K562 (cell line): ENCODE measurements at regions not wholly inside any gene's neighbourhood (a gene's known extent, or its start where the extent isn't known, plus 50 kb on each side); places are given as distances from the start of the nearest gene placed in this dataset.

Experiments
- ATAC-seq: fragments of 200-7000 bp; cut with Tn5 transposase; 3 replicates; pipeline ENCODE4 v1.9.1; 2020; ENCODE audit warnings: moderate library complexity
- BruUV-seq: library from RNA; stranded (reverse); fragments of 400-500 nt; replicated peaks from 2 replicates; lab custom pipeline; 2021; lab: Mats Ljungman, UMichigan
- CTCF ChIA-PET: fragments of 300-600 bp; formaldehyde crosslinking; extraction: SDS; loops from one replicate; lab custom pipeline; 2021; ENCODE audit warnings: low intra/inter-chr PET ratio; lab: Yijun Ruan, JAX
- POLR2A ChIA-PET: fragments of 300-600, 350-650 bp; sonication (Branson Sonifier 250); formaldehyde crosslinking; extraction: SDS; loops from one replicate; lab custom pipeline; 2021; ENCODE audit warnings: antibody characterized with exemption, inconsistent platforms; lab: Yijun Ruan, JAX
- DNase-seq, 4 experiments: peaks; one replicate each; pipeline versions ENCODE4 v3.0.0 to v3.0.0-alpha.2; 2011 to 2018; ENCODE audit warnings: low spot score in 3 of 4, mixed read lengths in 3 of 4; ENCODE audit errors: extremely low read depth in 1 of 4
- FAIRE-seq: peaks from 2 replicates; lab custom pipeline; 2011; peaks lifted over from hg19 to GRCh38; lab: Jason Lieb, UNC
- H2AFZ ChIP-seq: 2 replicates; pipeline ENCODE4 v1.6.0; 2011; ENCODE audit warnings: low read depth, low read length, control low read depth, inconsistent platforms
- H3K27ac ChIP-seq: fragments of 200-600 bp; 3 replicates; pipeline ENCODE4 v1.8.0; 2011; ENCODE audit warnings: low read depth, mild to moderate bottlenecking, control low read depth, inconsistent platforms, low read length, moderate library complexity, mixed read lengths; ENCODE audit errors: extremely low read depth
- H3K27me3 ChIP-seq, 2 experiments: fragments of 300-600 bp in 1 of 2; 2 replicates in 1 of 2; 3 replicates in 1 of 2; pipeline versions ENCODE4 v1.6.0 to v1.8.0; 2011; ENCODE audit warnings: inconsistent platforms in 2 of 2, low read length in 2 of 2, mild to moderate bottlenecking in 1 of 2, mixed read lengths in 1 of 2, moderate library complexity in 1 of 2; ENCODE audit not compliant: control insufficient read depth in 2 of 2, insufficient read depth in 2 of 2
- H3K36me3 ChIP-seq: fragments of 300-600 bp; 3 replicates; pipeline ENCODE4 v1.8.0; 2011; ENCODE audit warnings: mild to moderate bottlenecking, low read length, inconsistent platforms; ENCODE audit not compliant: control insufficient read depth, insufficient read depth
- H3K4me1 ChIP-seq, 2 experiments: fragments of 200-600 bp in 1 of 2; replicated peaks in 1 of 2; 2 replicates in 1 of 2; 3 replicates in 1 of 2; pipeline versions ENCODE4 v1.5.1 to v1.8.0; 2011; ENCODE audit warnings: inconsistent platforms in 2 of 2, low read length in 2 of 2, mild to moderate bottlenecking in 1 of 2, mixed read lengths in 1 of 2, moderate library complexity in 1 of 2; ENCODE audit not compliant: control insufficient read depth in 2 of 2, insufficient read depth in 2 of 2
- H3K4me2 ChIP-seq: 2 replicates; pipeline ENCODE4 v1.6.1; 2011; ENCODE audit warnings: low read length, control low read depth, inconsistent platforms, mixed read lengths; ENCODE audit not compliant: insufficient read depth
- H3K4me3 ChIP-seq: fragments of 200-600 bp; sonication (generic), shearing (Covaris generic); 2 replicates; pipeline ENCODE4 v1.5.1; 2016; ENCODE audit warnings: control low read depth, inconsistent platforms
- H3K79me2 ChIP-seq: fragments of 200-600 bp; 3 replicates; pipeline ENCODE4 v1.8.0; 2011; ENCODE audit warnings: low read length, inconsistent platforms; ENCODE audit not compliant: control insufficient read depth, insufficient read depth
- H3K9ac ChIP-seq, 2 experiments: 2 replicates each; pipeline versions ENCODE4 v1.6.0 to v1.6.1; 2011; ENCODE audit warnings: low read depth in 2 of 2, low read length in 2 of 2, control low read depth in 1 of 2, inconsistent platforms in 1 of 2, mild to moderate bottlenecking in 1 of 2, mixed read lengths in 1 of 2; ENCODE audit not compliant: insufficient read depth in 1 of 2
- H3K9me1 ChIP-seq: one replicate; pipeline ENCODE4 v1.6.0; 2011; ENCODE audit warnings: inconsistent platforms, mild to moderate bottlenecking, low read length, moderate library complexity; ENCODE audit not compliant: control insufficient read depth, insufficient read depth
- H3K9me3 ChIP-seq: replicated peaks from 2 replicates; pipeline ENCODE4 v1.5.1; 2011; ENCODE audit warnings: low read depth, low read length, inconsistent platforms; ENCODE audit not compliant: control insufficient read depth, insufficient read depth
- H4K20me1 ChIP-seq: replicated peaks from 2 replicates; pipeline ENCODE4 v1.6.1; 2011; ENCODE audit warnings: low read length, inconsistent platforms, mixed read lengths; ENCODE audit not compliant: control insufficient read depth, insufficient read depth
- ARID2 ChIP-seq: fragments of 450-650 bp; IDR thresholded peaks from 2 replicates; pipeline ENCODE4 v1.6.1; 2017; ENCODE audit warnings: antibody characterized with exemption, mild to moderate bottlenecking
- ETV5 ChIP-seq: sonication (generic); formaldehyde crosslinking; IDR thresholded peaks from 2 replicates; pipeline ENCODE4 v1.4.0; 2020; ENCODE audit warnings: low read depth, mild to moderate bottlenecking, missing genetic modification reagents
- HNRNPK ChIP-seq: fragments of 200-400 bp; formaldehyde crosslinking; IDR thresholded peaks from one replicate; pipeline ENCODE4 v1.6.1; 2018; ENCODE audit warnings: mild to moderate bottlenecking, low read depth, low read length; ENCODE audit not compliant: poor library complexity, severe bottlenecking
- KHSRP ChIP-seq: fragments of 450-650 bp; IDR thresholded peaks from 2 replicates; pipeline ENCODE4 v1.6.1; 2017
- NFIX ChIP-seq: fragments of 250-450 bp; sonication (Bioruptor Pico); IDR thresholded peaks from 2 replicates; pipeline ENCODE4 v1.4.0; 2020; ENCODE audit warnings: low read depth, mild to moderate bottlenecking, moderate library complexity
- POLR2H ChIP-seq: IDR thresholded peaks from 2 replicates; pipeline ENCODE4 v1.6.1; 2016; ENCODE audit warnings: missing genetic modification characterization, low read depth, mild to moderate bottlenecking, control low read depth, missing compliant biosample characterization, moderate library complexity
- RFX5 ChIP-seq: IDR thresholded peaks from 2 replicates; pipeline ENCODE4 v1.6.1; 2011; ENCODE audit warnings: low read depth, mild to moderate bottlenecking, improper control_type of control experiment, low read length
- SAP30 ChIP-seq: fragments of 200-600 bp; sonication (generic); IDR thresholded peaks from 2 replicates; pipeline ENCODE4 v1.6.1; 2012; ENCODE audit warnings: borderline replicate concordance, low read depth, mild to moderate bottlenecking, moderate library complexity, low read length, control low read depth, inconsistent platforms; ENCODE audit not compliant: insufficient read depth, poor library complexity, severe bottlenecking
- SOX6 ChIP-seq: fragments of 450-650 bp; IDR thresholded peaks from 2 replicates; pipeline ENCODE4 v1.6.1; 2014; ENCODE audit warnings: mild to moderate bottlenecking
- SP1 ChIP-seq: sonication (generic); formaldehyde crosslinking; IDR thresholded peaks from 2 replicates; pipeline ENCODE4 v1.8.1; 2022; ENCODE audit warnings: mild to moderate bottlenecking, missing genetic modification reagents
- ZBTB8A ChIP-seq: fragments of 450-650 bp; IDR thresholded peaks from 2 replicates; pipeline ENCODE4 v1.6.1; 2018; ENCODE audit warnings: mild to moderate bottlenecking, moderate library complexity; ENCODE audit not compliant: partially characterized antibody
- WGBS: fragments of 100-300 bp; shearing (Covaris generic); methylation state at CpG from one replicate; pipeline ENCODE4 v1.1.6; 2016; ENCODE audit warnings: low coverage, mixed read lengths; ENCODE audit not compliant: insufficient coverage; ENCODE audit errors: missing lambda C conversion rate; 5-methylcytosine and 5-hydroxymethylcytosine counted together
- in situ Hi-C: fragments of 300-500 bp; cut with MboI; formaldehyde crosslinking; loops from 4 replicates; pipeline ENCODE4 v1.15.0; 2018; ENCODE audit warnings: inconsistent platforms, mixed read lengths
- intact Hi-C: fragments of 100-400 bp; cut with micrococcal nuclease; formaldehyde crosslinking; loops from 2 replicates; pipeline ENCODE4 v1.14.2; 2022
- TF ChIP-seq, protein P1 (sequence below): sonication (generic); formaldehyde crosslinking; IDR thresholded peaks from 2 replicates; pipeline ENCODE4 v1.8.1; 2022; ENCODE audit warnings: missing genetic modification reagents
- TF ChIP-seq, protein P2 (sequence below): fragments of 150-350 bp; conservative IDR thresholded peaks from 2 replicates; pipeline ENCODE4 v1.6.1; 2014; ENCODE audit warnings: low read length
- TF ChIP-seq, protein P3 (sequence below), 3 experiments: IDR thresholded peaks in 2 of 3; conservative IDR thresholded peaks in 1 of 3; 2 replicates each; pipeline ENCODE4 v1.5.1; 2011 to 2012; ENCODE audit warnings: low read length in 3 of 3, mild to moderate bottlenecking in 3 of 3, control low read depth in 2 of 3, improper control_type of control experiment in 1 of 3, inconsistent platforms in 1 of 3, low read depth in 1 of 3, mixed read lengths in 1 of 3, moderate library complexity in 1 of 3; ENCODE audit not compliant: insufficient read depth in 2 of 3
- TF ChIP-seq, protein P4 (sequence below): fragments of 250-450 bp; sonication (Bioruptor Pico); IDR thresholded peaks from 2 replicates; pipeline ENCODE4 v1.4.0; 2020

DNA sequence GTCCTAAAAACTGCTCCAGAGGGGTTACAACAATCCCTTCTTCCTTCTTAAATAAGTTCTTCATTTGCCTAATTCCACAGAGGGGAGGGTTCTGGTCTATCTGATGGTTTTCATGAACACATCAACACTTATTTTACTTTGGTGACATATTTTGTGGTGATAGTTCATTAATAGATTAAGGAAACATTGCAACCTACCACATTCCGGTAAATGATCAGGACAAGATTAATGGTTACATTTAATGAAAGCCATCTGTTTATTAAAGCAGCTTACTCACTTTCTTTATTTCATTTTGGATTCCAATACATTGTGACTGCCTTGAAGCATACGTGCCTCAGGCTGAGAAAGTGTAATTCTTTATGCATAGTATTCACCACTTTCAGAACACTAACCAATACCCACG is 101.0 kb downstream of the SKIDA1 start:
- Histone ChIP-seq H3K27ac (no peak overlapping the region), H4K20me1 (no peaks in the 10 kb centered on the region), H2AFZ (no peak overlapping the region), H3K27me3 (peaks cover 2 to 27% of the 10 kb centered on the region in 2 experiments; a peak in 3 of 5 replicates), H3K9me1 (no peaks in the 10 kb centered on the region), H3K9ac (no peak overlapping the region), H3K4me3 (no peak overlapping the region), H3K79me2 (no peaks in the 10 kb centered on the region), H3K9me3 (no peaks in the 10 kb centered on the region), H3K36me3 (no peaks in the 10 kb centered on the region), H3K4me2 (no peak overlapping the region), H3K4me1 (no peaks in the 10 kb centered on the region)
- WGBS, result 6% methylated on average over 3 of the region's 3 CpGs
- BruUV-seq, result no TSS peak
- in situ Hi-C loops (no loop called here), intact Hi-C loops (no loop called here)
- ChIA-PET POLR2A (interaction anchor here (0.6 kb wide), 1 partner anchor 42 kb away, joined by 4 read pairs; no protein-coding TSS in a partner anchor), CTCF (no interaction called here)
- no peak for FAIRE-seq
- DNase-seq, result no peak
- no peak for ATAC-seq
- TF ChIP-seq ARID2, result no peak
- TF ChIP-seq SP1, result no peak
- TF ChIP-seq NFIX, result no peak
- no peak for TF ChIP-seq RFX5
- no peak for TF ChIP-seq SOX6
- TF ChIP-seq POLR2H, result no peak
- no peak for TF ChIP-seq ZBTB8A
- no peak for TF ChIP-seq HNRNPK
- TF ChIP-seq ETV5, result no peak
- TF ChIP-seq, protein P1, sequence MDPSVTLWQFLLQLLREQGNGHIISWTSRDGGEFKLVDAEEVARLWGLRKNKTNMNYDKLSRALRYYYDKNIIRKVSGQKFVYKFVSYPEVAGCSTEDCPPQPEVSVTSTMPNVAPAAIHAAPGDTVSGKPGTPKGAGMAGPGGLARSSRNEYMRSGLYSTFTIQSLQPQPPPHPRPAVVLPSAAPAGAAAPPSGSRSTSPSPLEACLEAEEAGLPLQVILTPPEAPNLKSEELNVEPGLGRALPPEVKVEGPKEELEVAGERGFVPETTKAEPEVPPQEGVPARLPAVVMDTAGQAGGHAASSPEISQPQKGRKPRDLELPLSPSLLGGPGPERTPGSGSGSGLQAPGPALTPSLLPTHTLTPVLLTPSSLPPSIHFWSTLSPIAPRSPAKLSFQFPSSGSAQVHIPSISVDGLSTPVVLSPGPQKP (CRISPR knock-in tag), result no peak
- no peak for TF ChIP-seq SAP30
- TF ChIP-seq, protein P2, sequence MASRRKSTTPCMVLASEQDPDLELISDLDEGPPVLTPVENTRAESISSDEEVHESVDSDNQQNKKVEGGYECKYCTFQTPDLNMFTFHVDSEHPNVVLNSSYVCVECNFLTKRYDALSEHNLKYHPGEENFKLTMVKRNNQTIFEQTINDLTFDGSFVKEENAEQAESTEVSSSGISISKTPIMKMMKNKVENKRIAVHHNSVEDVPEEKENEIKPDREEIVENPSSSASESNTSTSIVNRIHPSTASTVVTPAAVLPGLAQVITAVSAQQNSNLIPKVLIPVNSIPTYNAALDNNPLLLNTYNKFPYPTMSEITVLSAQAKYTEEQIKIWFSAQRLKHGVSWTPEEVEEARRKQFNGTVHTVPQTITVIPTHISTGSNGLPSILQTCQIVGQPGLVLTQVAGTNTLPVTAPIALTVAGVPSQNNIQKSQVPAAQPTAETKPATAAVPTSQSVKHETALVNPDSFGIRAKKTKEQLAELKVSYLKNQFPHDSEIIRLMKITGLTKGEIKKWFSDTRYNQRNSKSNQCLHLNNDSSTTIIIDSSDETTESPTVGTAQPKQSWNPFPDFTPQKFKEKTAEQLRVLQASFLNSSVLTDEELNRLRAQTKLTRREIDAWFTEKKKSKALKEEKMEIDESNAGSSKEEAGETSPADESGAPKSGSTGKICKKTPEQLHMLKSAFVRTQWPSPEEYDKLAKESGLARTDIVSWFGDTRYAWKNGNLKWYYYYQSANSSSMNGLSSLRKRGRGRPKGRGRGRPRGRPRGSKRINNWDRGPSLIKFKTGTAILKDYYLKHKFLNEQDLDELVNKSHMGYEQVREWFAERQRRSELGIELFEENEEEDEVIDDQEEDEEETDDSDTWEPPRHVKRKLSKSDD, result no peak
- TF ChIP-seq, protein P3, sequence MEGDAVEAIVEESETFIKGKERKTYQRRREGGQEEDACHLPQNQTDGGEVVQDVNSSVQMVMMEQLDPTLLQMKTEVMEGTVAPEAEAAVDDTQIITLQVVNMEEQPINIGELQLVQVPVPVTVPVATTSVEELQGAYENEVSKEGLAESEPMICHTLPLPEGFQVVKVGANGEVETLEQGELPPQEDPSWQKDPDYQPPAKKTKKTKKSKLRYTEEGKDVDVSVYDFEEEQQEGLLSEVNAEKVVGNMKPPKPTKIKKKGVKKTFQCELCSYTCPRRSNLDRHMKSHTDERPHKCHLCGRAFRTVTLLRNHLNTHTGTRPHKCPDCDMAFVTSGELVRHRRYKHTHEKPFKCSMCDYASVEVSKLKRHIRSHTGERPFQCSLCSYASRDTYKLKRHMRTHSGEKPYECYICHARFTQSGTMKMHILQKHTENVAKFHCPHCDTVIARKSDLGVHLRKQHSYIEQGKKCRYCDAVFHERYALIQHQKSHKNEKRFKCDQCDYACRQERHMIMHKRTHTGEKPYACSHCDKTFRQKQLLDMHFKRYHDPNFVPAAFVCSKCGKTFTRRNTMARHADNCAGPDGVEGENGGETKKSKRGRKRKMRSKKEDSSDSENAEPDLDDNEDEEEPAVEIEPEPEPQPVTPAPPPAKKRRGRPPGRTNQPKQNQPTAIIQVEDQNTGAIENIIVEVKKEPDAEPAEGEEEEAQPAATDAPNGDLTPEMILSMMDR (IDR thresholded peaks at IDR 0.05 in 2 of 3, conservative IDR thresholded peaks at IDR 0.05 in 1 of 3; ENCODE audit: insufficient read depth in 2 of 3, low read depth in 1 of 3, low read length in 3 of 3), result no peak
- TF ChIP-seq, protein P4, sequence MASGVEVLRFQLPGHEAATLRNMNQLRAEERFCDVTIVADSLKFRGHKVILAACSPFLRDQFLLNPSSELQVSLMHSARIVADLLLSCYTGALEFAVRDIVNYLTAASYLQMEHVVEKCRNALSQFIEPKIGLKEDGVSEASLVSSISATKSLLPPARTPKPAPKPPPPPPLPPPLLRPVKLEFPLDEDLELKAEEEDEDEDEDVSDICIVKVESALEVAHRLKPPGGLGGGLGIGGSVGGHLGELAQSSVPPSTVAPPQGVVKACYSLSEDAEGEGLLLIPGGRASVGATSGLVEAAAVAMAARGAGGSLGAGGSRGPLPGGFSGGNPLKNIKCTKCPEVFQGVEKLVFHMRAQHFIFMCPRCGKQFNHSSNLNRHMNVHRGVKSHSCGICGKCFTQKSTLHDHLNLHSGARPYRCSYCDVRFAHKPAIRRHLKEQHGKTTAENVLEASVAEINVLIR, result no peak
- no peak for TF ChIP-seq KHSRP
